ENCODE measurements at regions not wholly inside any gene's neighbourhood (a gene's known extent, or its start where the extent isn't known, plus 50 kb on each side); places are given as distances from the start of the nearest gene placed in this dataset.

GRCh38 chr1:167149793-167150491 lies 56.1 kb downstream of the STYXL2 start:
- no peak for TF ChIP-seq CTCF (IDR thresholded peaks at IDR 0.05; ENCODE audit: control extremely low read depth in 1 of 3, insufficient read depth in 1 of 3, low read depth in 1 of 3, low read length in 3 of 3)
- no peak for TF ChIP-seq CREB1 (IDR thresholded peaks at IDR 0.05)
- no peak for TF ChIP-seq CBX5 (IDR thresholded peaks at IDR 0.05; ENCODE audit: low read depth, low read length)
- TF ChIP-seq E2F6 (IDR thresholded peaks at IDR 0.05), result no peak
- no peak for TF ChIP-seq KDM1A (IDR thresholded peaks at IDR 0.05; ENCODE audit: borderline replicate concordance, low read length)
- no peak for TF ChIP-seq RAD21 (IDR thresholded peaks at IDR 0.05 in 1 of 2, conservative IDR thresholded peaks at IDR 0.05 in 1 of 2; ENCODE audit: low read depth in 2 of 2, low read length in 2 of 2)
- no peak for TF ChIP-seq TAF7 (optimal IDR thresholded peaks at IDR 0.05; ENCODE audit: borderline replicate concordance, low read depth, low read length)
- no peak for TF ChIP-seq EP300 (IDR thresholded peaks at IDR 0.05; ENCODE audit: borderline replicate concordance in 1 of 2, low read depth in 2 of 2, low read length in 2 of 2)
- TF ChIP-seq MAFK (IDR thresholded peaks at IDR 0.05; ENCODE audit: low read depth, low read length), result no peak
- TF ChIP-seq EZH2 (IDR thresholded peaks at IDR 0.05; ENCODE audit: low read depth, low read length, severe bottlenecking), result no peak

All from H1 (cell line).